Erythroblast (primary cell): ENCODE measurements at regions not wholly inside any gene's neighbourhood (a gene's known extent, or its start where the extent isn't known, plus 50 kb on each side); places are given as distances from the start of the nearest gene placed in this dataset.

Experiments
- GATA1 ChIP-seq: IDR thresholded peaks from 2 replicates; pipeline ENCODE4 v1.6.1; 2011; ENCODE audit warnings: low read depth, mild to moderate bottlenecking, control low read depth, low read length, moderate library complexity
- POLR2A ChIP-seq: IDR thresholded peaks from 2 replicates; pipeline ENCODE4 v1.6.1; 2011; ENCODE audit warnings: mild to moderate bottlenecking, low read length

- no peak for TF ChIP-seq POLR2A
- no peak for TF ChIP-seq GATA1
Observed at GRCh38 chr2:19033240-19033639, 325.2 kb downstream of the OSR1 start.
